RWPE1 (cell line): ENCODE measurements at regions not wholly inside any gene's neighbourhood (a gene's known extent, or its start where the extent isn't known, plus 50 kb on each side); places are given as distances from the start of the nearest gene placed in this dataset.

Source experiments
- CTCF ChIA-PET: fragments of 350-600 bp; sonication (Branson Sonifier 250); formaldehyde crosslinking; extraction: SDS; loops from one replicate; lab custom pipeline; 2021; lab: Yijun Ruan, JAX
- POLR2A ChIA-PET: fragments of 400-600 bp; formaldehyde crosslinking; extraction: SDS; loops from one replicate; lab custom pipeline; 2020; ENCODE audit warnings: antibody characterized with exemption; ENCODE audit not compliant: low non-redundant PET; lab: Yijun Ruan, JAX
- DNase-seq: peaks from one replicate; pipeline ENCODE4 v3.0.0; 2012; ENCODE audit warnings: low spot score
- H3K27ac ChIP-seq: fragments of 450-650 bp; 2 replicates; pipeline ENCODE4 v1.5.1; 2017
- TF ChIP-seq, protein P1 (sequence below): fragments of 450-650 bp; conservative IDR thresholded peaks from 2 replicates; pipeline ENCODE4 v1.5.1; 2017; ENCODE audit warnings: low read depth, mild to moderate bottlenecking

DNA sequence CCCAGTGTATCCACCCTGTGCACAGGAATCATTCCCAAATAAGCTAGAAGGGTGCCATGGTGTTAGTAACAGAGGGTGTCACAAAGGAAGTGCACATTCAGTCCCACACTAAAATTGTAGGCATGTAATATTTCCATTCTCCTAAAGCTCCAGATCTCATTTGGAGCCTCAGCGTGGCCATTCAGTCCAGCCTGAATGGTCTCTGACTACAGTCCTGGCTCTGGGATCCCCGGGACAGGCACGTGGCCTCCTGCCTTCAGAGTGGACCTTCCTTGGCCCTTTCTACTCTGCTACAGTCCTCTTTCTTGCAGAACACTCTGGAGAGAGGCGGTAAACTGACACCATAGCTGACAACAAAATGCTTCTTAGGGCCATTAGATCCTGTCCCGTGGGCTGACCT, 243.9 kb downstream of the IRX2 start:
- TF ChIP-seq, protein P1, sequence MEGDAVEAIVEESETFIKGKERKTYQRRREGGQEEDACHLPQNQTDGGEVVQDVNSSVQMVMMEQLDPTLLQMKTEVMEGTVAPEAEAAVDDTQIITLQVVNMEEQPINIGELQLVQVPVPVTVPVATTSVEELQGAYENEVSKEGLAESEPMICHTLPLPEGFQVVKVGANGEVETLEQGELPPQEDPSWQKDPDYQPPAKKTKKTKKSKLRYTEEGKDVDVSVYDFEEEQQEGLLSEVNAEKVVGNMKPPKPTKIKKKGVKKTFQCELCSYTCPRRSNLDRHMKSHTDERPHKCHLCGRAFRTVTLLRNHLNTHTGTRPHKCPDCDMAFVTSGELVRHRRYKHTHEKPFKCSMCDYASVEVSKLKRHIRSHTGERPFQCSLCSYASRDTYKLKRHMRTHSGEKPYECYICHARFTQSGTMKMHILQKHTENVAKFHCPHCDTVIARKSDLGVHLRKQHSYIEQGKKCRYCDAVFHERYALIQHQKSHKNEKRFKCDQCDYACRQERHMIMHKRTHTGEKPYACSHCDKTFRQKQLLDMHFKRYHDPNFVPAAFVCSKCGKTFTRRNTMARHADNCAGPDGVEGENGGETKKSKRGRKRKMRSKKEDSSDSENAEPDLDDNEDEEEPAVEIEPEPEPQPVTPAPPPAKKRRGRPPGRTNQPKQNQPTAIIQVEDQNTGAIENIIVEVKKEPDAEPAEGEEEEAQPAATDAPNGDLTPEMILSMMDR = no peak
- POLR2A ChIA-PET = no interaction called here
- H3K27ac ChIP-seq = no peak overlapping the region
- CTCF ChIA-PET = no interaction called here
- DNase-seq = no peak

DNA sequence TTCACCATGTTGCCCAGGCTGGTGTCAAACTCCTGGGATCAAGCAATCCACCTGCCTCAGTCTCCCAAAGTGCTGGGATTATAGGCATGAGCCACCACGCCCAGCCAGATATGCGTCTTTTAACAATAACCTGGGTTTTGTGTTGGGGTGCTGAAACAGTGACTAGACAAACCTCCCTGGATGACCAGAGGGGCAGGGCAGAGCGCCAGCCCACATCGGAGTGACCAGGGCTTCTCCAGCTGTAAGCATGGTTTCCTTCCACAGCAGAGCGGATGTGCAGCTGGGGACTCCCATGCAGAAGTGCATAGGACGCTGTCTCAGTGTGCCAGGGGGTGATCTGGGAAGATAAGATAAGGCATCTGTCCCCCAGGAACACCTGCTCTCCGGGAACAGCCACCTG, 244.9 kb downstream of the IRX2 start:
- ChIA-PET CTCF (interaction anchor here (0.9 kb wide), 1 partner anchor 21 kb away, joined by 10 read pairs; no protein-coding TSS in a partner anchor), POLR2A (no interaction called here)
- no peak overlapping the region for H3K27ac ChIP-seq
- TF ChIP-seq, protein P1 = no peak
- DNase-seq = no peak

DNA sequence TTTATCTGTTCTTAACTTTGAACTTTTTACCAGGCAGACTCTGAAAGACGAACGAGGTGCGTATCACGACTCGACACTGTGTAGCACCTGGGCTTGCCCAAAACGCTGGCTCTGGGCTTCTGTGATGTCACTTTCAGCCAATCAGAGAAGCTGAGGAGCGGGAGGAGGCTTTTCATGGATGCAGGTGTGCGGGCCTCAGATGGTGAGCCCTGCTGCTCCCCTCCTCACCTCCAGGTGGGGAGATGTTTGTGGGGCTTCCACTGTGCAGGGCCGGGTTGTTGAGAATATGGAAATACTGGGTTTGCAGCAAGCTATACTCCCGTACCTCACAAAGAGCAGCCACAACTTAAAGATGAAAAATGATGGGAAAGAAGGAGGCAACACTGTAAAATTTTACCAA, 246.3 kb downstream of the IRX2 start:
- TF ChIP-seq, protein P1 = no peak
- ChIA-PET CTCF (no interaction called here), POLR2A (no interaction called here)
- H3K27ac ChIP-seq = no peak overlapping the region
- no peak for DNase-seq

DNA sequence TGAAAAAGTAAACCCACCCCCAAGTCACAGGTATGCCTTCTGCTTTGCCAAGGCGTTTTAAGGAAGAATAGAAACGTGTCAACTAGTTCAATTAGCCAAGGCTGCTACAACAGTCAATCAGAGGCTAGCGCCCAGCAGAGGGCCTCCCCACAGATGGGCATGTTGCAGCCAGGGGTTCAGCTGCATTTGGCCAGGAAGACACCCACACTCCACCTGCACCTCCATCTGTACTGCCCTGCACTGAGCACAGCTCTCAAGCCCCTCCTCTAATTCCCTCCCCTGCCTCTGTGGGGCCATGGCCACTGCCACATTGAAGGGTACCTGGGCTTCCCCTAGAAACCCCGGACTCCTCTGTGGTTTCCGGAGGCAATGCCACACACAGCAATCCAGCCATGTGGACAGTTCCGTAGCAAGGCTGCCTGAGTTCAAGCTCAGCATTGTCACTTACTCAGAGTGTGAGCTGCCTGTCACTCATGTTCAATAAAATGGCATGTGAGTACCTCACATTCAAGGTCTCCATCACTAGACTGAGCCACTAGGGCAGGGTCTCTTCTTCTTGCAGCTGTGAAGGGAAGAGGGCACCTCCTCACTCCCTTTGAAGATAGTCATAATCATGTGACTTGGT, 248.4 kb downstream of the IRX2 start:
- ChIA-PET POLR2A (no interaction called here), CTCF (no interaction called here)
- TF ChIP-seq, protein P1 = no peak

DNA sequence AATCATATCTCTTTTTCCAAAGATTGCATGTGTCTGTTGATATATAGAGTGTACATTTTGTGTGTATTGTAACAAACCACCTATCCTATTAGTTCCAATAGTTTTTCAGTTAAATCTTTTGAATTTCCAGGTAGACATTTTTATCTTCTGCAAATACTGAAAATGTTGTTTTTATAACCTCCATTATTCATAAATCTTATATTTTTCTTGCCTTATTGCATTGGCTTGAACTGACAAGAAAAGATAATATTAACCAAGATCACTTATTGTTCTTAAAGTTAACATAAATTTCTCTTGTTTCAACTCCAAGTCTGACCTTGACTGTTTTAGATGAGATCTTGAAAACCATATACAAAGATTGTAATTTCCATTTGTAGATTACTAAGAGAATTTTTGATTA, 251.6 kb downstream of the IRX2 start:
- ChIA-PET POLR2A (no interaction called here), CTCF (no interaction called here)
- DNase-seq = no peak
- no peak overlapping the region for H3K27ac ChIP-seq
- TF ChIP-seq, protein P1 = no peak

More for the DNA sequence above, 248.4 kb downstream of the IRX2 start:
- no peak overlapping the region for H3K27ac ChIP-seq
- no peak for DNase-seq

DNA sequence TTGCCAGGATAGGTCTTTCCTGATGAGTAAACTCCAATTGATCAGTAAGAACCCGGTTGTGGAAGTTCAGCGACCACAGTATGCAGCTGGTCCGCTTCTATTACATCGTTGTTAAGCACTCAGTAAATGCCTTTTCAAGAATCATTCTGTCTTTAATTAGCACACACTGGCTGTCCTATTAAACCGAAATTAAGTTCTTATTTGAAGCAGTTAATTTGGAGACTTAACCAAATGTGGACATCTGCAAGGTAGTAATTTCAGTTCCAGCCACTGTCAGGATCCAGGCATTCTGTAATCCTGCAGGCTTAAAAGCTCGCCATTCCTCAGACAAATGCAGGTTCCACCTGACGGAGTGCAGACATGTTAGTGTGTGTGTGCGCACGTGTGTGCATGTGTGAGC, 254.6 kb downstream of the IRX2 start:
- TF ChIP-seq, protein P1 = no peak
- no peak for DNase-seq
- POLR2A ChIA-PET = no interaction called here
- CTCF ChIA-PET = interaction anchor here (0.6 kb wide), 2 partner anchors 8 to 149 kb away, joined by 4 to 6 read pairs; no protein-coding TSS in a partner anchor
- no peak overlapping the region for H3K27ac ChIP-seq
